GM19372 (cell line): ENCODE measurements at regions not wholly inside any gene's neighbourhood (a gene's known extent, or its start where the extent isn't known, plus 50 kb on each side); places are given as distances from the start of the nearest gene placed in this dataset.

Source experiments
- ATAC-seq: cut with Tn5 transposase; IDR thresholded peaks from one replicate; pipeline ENCODE4 v1.9.1; 2021; ENCODE audit warnings: mild to moderate bottlenecking, low read depth, moderate library complexity; ENCODE audit not compliant: unreplicated experiment

GRCh38 chr5:2282034-2282690 lies 399.4 kb upstream of the IRX4 start:
- no peak for ATAC-seq

GRCh38 chr5:2281446-2281845 lies 398.7 kb upstream of the IRX4 start:
- no peak for ATAC-seq

- no peak for ATAC-seq
These were observed 397.6 kb upstream of the IRX4 start for GRCh38 chr5:2280318-2280717.

- ATAC-seq, result no peak
These were observed 396.2 kb upstream of the IRX4 start for GRCh38 chr5:2278825-2279456.

- no peak for ATAC-seq
These were observed 395.2 kb upstream of the IRX4 start for GRCh38 chr5:2277886-2278285.

- ATAC-seq, result no peak
These were observed 393.4 kb upstream of the IRX4 start for GRCh38 chr5:2276101-2276500.

- ATAC-seq, result no peak
These were observed 390.0 kb upstream of the IRX4 start for GRCh38 chr5:2272755-2273154.

GRCh38 chr5:2272039-2272438 lies 389.3 kb upstream of the IRX4 start:
- ATAC-seq, result no peak

- ATAC-seq, result no peak
These were observed 388.6 kb upstream of the IRX4 start for GRCh38 chr5:2271316-2271715.

- no peak for ATAC-seq
These were observed 387.7 kb upstream of the IRX4 start for GRCh38 chr5:2270467-2270866.

- no peak for ATAC-seq
These were observed 386.9 kb upstream of the IRX4 start for GRCh38 chr5:2269656-2270055.

- no peak for ATAC-seq
These were observed 385.3 kb upstream of the IRX4 start for GRCh38 chr5:2267991-2268390.

- ATAC-seq, result no peak
These were observed 384.0 kb upstream of the IRX4 start for GRCh38 chr5:2266641-2267240.

GRCh38 chr5:2265341-2265740 lies 382.6 kb upstream of the IRX4 start:
- ATAC-seq, result no peak

- ATAC-seq, result no peak
These were observed 381.0 kb upstream of the IRX4 start for GRCh38 chr5:2263763-2264162.

GRCh38 chr5:2262620-2263019 lies 379.9 kb upstream of the IRX4 start:
- ATAC-seq, result no peak

- ATAC-seq, result no peak
These were observed 378.4 kb upstream of the IRX4 start for GRCh38 chr5:2261004-2261703.

- no peak for ATAC-seq
These were observed 377.7 kb upstream of the IRX4 start for GRCh38 chr5:2260211-2261003.

- ATAC-seq, result no peak
These were observed 376.9 kb upstream of the IRX4 start for GRCh38 chr5:2259494-2260107.

- no peak for ATAC-seq
These were observed 376.1 kb upstream of the IRX4 start for GRCh38 chr5:2258861-2259260.
